C4-2B (cell line): ENCODE measurements at regions not wholly inside any gene's neighbourhood (a gene's known extent, or its start where the extent isn't known, plus 50 kb on each side); places are given as distances from the start of the nearest gene placed in this dataset.
"Not testable (repeated sequence)": the region's sequence is repeated elsewhere in the genome, so short reads cannot be mapped to it uniquely, and the experiment has no call there.

Experiments
- H3K27ac ChIP-seq: fragments of 450-650 bp; 2 replicates; pipeline ENCODE4 v1.5.1; 2017
- ZFX ChIP-seq: fragments of 450-650 bp; IDR thresholded peaks from 2 replicates; pipeline ENCODE4 v1.6.1; 2017
- TF ChIP-seq, protein P1 (sequence below): fragments of 450-650 bp; conservative IDR thresholded peaks from 2 replicates; pipeline ENCODE4 v1.5.1; 2017; ENCODE audit warnings: mild to moderate bottlenecking

DNA sequence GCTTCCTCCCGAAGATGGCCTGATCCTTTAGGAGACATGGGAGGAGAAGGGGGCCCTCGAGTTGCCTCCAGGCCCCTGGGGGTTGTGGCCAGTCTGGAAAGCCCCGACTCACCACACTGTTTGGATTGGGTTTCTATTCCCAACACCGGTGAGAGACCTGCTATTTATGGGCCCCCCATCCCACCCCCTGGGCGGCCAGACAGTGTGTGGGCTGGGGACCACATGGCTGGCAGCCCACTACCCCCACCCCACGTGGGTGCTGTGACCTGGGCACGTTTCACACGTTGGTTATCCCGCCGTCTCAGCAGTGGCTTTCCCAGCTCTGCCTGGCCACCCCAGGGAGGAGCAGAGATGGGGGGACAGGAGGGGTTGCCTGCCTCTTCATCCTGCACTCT lies 116.1 kb downstream of the VEGFA start:
- no peak for TF ChIP-seq ZFX
- TF ChIP-seq, protein P1, sequence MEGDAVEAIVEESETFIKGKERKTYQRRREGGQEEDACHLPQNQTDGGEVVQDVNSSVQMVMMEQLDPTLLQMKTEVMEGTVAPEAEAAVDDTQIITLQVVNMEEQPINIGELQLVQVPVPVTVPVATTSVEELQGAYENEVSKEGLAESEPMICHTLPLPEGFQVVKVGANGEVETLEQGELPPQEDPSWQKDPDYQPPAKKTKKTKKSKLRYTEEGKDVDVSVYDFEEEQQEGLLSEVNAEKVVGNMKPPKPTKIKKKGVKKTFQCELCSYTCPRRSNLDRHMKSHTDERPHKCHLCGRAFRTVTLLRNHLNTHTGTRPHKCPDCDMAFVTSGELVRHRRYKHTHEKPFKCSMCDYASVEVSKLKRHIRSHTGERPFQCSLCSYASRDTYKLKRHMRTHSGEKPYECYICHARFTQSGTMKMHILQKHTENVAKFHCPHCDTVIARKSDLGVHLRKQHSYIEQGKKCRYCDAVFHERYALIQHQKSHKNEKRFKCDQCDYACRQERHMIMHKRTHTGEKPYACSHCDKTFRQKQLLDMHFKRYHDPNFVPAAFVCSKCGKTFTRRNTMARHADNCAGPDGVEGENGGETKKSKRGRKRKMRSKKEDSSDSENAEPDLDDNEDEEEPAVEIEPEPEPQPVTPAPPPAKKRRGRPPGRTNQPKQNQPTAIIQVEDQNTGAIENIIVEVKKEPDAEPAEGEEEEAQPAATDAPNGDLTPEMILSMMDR: no peak
- no peak overlapping the region for H3K27ac ChIP-seq

DNA sequence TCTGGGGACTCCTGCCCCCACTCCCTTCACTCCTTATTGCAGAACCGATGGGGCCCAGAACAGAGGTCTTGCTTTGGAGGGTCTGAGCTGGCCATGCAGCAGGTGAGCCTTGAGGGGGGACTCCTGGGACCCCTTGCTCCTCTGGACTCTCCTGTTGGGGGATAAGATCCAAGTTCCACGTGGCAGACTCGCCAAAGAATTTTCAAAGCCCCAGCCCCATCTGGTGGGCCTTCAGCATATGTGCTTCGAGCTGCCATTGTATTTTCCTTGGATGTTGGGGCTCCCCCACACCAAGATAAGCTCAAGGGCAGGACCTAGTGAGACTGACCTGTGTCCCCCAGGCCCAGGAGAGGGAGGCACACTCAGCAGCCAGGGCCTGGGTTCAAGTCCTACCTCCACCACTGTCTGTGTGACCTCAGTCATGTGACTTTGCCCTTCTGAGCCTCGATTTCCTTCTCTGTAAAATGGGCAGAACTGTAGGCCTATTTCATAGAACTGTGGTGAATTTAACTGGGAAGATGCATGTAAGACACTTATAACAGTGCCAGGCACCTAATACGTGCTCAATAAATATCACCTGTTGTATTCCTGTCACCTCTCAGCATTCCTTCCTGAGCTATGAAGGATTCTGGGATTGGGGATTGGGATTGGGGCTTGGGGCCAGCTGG lies 115.5 kb downstream of the VEGFA start:
- TF ChIP-seq, protein P1: no peak
- TF ChIP-seq ZFX: no peak
- H3K27ac ChIP-seq: no peak overlapping the region

DNA sequence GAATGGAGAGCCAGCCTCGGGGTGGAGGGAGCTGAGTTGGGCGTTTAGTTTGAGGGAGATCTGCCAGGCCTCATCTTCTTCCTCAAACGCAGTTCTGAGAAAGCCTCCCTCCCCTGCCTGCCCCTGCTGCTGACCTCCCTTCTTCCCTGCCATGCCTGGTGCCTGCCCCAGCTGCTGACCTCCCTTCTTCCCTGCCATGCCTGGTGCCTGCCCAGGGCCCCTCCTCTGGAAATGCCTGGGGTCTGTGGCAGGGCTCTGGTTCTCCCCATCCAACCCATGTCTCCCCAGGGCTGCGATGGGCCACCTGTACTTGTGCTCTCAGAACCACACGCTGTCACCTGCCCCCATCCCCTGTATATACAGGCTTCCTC lies 114.6 kb downstream of the VEGFA start:
- no peak overlapping the region for H3K27ac ChIP-seq
- TF ChIP-seq ZFX: no peak
- TF ChIP-seq, protein P1: no peak

DNA sequence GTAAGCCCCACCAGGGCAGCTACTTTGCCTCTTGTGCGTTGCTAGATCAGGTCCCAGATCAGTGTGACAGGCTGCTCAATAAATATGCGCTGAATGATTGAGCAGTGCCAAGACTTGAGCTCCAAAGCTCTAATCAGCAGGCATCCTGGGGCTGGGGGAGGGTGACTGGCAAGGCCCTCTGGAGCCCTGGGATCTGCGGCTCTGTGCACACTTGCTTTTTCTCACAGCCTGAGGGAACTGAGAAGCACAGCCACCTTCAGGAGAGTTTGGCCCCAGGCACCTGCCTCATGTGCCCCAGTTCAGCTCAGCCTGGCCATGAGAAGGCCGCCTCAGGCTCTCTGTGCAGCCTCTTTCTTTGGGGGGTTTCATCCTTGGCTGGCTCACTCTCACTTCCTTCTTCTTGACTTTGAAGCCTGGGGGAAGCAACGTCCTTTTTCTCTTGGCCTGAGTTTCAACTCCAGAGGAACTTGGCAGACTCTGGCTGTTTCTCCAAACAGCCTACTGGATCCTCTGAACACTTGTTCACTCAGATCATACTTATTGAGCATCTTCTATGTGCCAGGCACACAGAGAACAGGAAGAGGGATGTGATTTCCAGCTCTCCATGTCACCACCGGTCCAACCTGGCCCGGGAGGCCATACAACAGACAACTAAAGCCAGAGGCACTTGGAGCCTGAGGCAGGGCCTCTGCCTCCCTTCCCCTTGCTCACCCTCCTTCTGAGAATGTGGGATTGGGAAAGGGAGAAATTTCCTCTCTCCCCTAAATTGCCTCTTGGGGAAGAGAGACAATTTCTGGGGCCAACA lies 114.0 kb downstream of the VEGFA start:
- no peak overlapping the region for H3K27ac ChIP-seq
- TF ChIP-seq ZFX: no peak
- TF ChIP-seq, protein P1: no peak

DNA sequence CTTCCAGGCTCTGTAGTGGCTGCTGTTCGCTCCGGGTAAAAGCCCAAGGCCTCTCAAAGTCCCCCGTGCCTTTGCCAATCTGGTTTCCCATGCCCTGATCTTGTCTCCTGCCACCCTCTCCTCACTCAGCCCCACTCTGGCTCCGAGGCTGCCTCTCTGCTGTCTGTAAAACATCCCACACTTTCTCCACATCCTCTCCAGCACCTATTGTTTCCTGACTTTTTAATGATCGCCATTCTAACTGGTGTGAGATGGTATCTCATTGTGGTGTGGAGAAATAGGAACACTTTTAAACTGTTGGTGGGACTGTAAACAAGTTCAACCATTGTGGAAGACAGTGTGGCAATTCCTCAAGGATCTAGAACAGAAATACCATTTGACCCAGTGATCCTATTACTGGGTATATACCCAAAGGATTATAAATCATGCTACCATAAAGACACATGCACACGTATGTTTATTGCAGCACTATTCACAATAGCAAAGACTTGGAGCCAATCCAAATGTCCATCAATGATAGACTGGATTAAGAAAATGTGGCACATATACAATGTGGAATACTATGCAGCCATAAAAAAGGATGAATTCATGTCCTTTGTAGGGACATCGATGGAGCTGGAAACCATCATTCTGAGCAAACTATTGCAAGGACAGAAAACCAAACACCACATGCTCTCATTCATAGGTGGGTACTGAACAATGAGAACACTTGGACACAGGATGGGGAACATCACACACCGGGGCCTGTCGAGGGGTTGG lies 112.9 kb downstream of the VEGFA start:
- not testable (repeated sequence) for H3K27ac ChIP-seq

DNA sequence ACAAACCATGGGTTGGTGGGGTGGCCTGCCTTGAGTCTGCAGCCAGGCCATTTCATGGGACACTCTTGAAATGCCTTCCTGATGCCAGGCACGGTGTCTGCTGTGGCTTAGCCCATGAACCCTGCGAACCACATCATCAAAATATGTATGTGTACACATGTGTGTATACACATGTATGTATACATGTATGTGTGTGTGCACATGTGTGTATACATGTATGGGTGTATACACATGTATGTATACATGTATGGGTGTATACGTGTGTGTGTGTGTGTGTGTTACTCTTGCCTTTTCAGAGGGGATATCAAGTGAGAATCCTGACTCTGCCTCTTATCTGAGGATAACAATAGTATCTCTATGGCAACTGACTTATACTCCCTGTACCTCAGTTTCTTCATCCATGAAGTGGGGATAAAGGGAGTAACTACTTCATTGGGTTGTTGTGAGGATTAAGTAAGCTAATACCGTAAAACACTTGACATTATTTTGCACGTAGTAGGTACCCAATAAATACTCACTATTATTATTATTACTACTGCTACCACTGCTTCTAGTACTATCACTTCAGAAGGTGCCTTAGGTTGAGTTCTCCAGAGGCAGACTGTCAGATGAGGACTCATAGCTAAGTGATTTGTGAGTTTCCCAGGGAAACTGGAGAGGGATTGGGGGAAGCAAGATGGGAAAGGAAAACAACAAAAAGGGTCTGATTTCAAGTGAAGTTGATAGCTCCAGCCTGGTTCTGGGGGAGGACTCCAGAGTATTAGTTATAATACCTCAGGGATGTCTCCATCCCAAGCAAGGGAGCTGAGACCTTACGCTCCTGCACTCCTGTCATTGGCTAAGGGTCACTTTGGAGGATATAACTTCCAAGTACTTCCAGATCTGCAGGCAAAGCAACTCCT lies 110.5 kb downstream of the VEGFA start:
- peak overlapping the region; percentile 6 for H3K27ac ChIP-seq
- TF ChIP-seq ZFX: no peak
- TF ChIP-seq, protein P1: no peak

DNA sequence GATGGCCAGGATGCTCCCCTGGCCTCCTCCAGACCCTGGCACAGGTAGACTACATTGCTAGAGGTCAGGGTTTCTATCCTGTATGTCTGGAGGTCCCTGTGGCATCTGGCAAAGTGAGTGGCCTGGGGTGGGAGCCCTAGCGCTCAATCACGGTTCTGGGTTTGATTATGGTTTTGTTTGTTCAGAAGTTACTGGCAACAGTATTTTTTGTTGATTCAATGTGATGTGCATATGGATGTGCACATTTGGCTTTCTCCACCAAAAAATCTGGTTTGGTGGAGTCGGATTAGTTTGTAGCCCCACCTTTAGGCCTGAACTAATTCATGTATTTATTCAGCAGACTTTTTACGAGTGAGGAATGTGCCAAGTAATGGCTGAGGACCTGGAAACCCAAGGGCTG lies 109.7 kb downstream of the VEGFA start:
- peak overlapping the region; percentile 6 for H3K27ac ChIP-seq
- TF ChIP-seq, protein P1: no peak
- TF ChIP-seq ZFX: no peak
